ENCODE measurements at regions not wholly inside any gene's neighbourhood (a gene's known extent, or its start where the extent isn't known, plus 50 kb on each side); places are given as distances from the start of the nearest gene placed in this dataset.

GRCh38 chr13:19321222-19321621 lies 139.6 kb upstream of the TUBA3C start:
- H3K27me3 ChIP-seq (ENCODE audit: insufficient read depth, low read length, poor library complexity, severe bottlenecking), result no peaks in the 10 kb centered on the region
- POLR2A ChIA-PET, result no interaction called here
- no peak overlapping the region for H3K27ac ChIP-seq (ENCODE audit: low read depth, low read length)
- H3K4me3 ChIP-seq (ENCODE audit: low read length), result no peak overlapping the region
- H3K4me1 ChIP-seq (ENCODE audit: insufficient read depth, low read length), result no peaks in the 10 kb centered on the region
- Mint-ChIP-seq H3K27ac (no peak overlapping the region), H3K36me3 (no peaks in the 10 kb centered on the region), H3K27me3 (no peaks in the 10 kb centered on the region), H3K9me3 (peaks cover 9 to 18% (median 10%) of the 10 kb centered on the region in 5 donors), H3K4me3 (no peak overlapping the region), H3K4me1 (no peaks in the 10 kb centered on the region)
- no peak for DNase-seq
- no peaks in the 10 kb centered on the region for H3K9me3 ChIP-seq (ENCODE audit: low read length)
- H3K36me3 ChIP-seq (ENCODE audit: insufficient read depth, low read length), result no peaks in the 10 kb centered on the region
- CTCF ChIA-PET, result no interaction called here

- H3K27ac ChIP-seq (ENCODE audit: low read depth, low read length), result no peak overlapping the region
- H3K4me1 Mint-ChIP-seq, result no peaks in the 10 kb centered on the region
- H3K27me3 ChIP-seq (ENCODE audit: insufficient read depth, low read length, poor library complexity, severe bottlenecking), result no peaks in the 10 kb centered on the region
- no peaks in the 10 kb centered on the region for H3K4me1 ChIP-seq (ENCODE audit: insufficient read depth, low read length)
- no peaks in the 10 kb centered on the region for H3K36me3 Mint-ChIP-seq
- no peaks in the 10 kb centered on the region for H3K27me3 Mint-ChIP-seq
- no peaks in the 10 kb centered on the region for H3K9me3 ChIP-seq (ENCODE audit: low read length)
- no peaks in the 10 kb centered on the region for H3K36me3 ChIP-seq (ENCODE audit: insufficient read depth, low read length)
- no peak overlapping the region for H3K4me3 Mint-ChIP-seq
- H3K27ac Mint-ChIP-seq, result no peak overlapping the region
- DNase-seq, result no peak
- CTCF ChIA-PET, result no interaction called here
- POLR2A ChIA-PET, result no interaction called here
- H3K4me3 ChIP-seq (ENCODE audit: low read length), result no peak overlapping the region
- H3K9me3 Mint-ChIP-seq, result peaks cover 2 to 7% (median 5%) of the 10 kb centered on the region in 5 donors
These were observed 123.8 kb upstream of the TUBA3C start for GRCh38 chr13:19305434-19305833.

- ChIA-PET CTCF (no interaction called here), POLR2A (no interaction called here)
- H3K36me3 Mint-ChIP-seq, result no peaks in the 10 kb centered on the region
These were observed 107.6 kb upstream of the TUBA3C start for GRCh38 chr13:19289180-19289579.

GRCh38 chr13:19283836-19284235 lies 102.2 kb upstream of the TUBA3C start:
- CTCF ChIA-PET, result no interaction called here

More at GRCh38 chr13:19289180-19289579, 107.6 kb upstream of the TUBA3C start:
- Histone ChIP-seq H3K27ac (ENCODE audit: low read depth, low read length) (no peak overlapping the region), H3K9me3 (ENCODE audit: low read length) (no peaks in the 10 kb centered on the region), H3K4me1 (ENCODE audit: insufficient read depth, low read length) (no peaks in the 10 kb centered on the region), H3K27me3 (ENCODE audit: insufficient read depth, low read length, poor library complexity, severe bottlenecking) (no peaks in the 10 kb centered on the region), H3K4me3 (ENCODE audit: low read length) (no peak overlapping the region), H3K36me3 (ENCODE audit: insufficient read depth, low read length) (no peaks in the 10 kb centered on the region)
- H3K27me3 Mint-ChIP-seq, result peaks cover 0 to 2% of the 10 kb centered on the region in 2 donors
- H3K4me1 Mint-ChIP-seq, result no peaks in the 10 kb centered on the region
- no peak overlapping the region for H3K27ac Mint-ChIP-seq
- DNase-seq, result no peak
- no peak overlapping the region for H3K4me3 Mint-ChIP-seq
- H3K9me3 Mint-ChIP-seq, result peaks cover 2 to 8% (median 5%) of the 10 kb centered on the region in 5 donors

GRCh38 chr13:19268331-19268730 lies 86.7 kb upstream of the TUBA3C start:
- peaks cover 0 to 9% (median 4%) of the 10 kb centered on the region in 5 donors for H3K9me3 Mint-ChIP-seq
- H3K27ac Mint-ChIP-seq, result no peak overlapping the region
- no peak overlapping the region for H3K4me3 Mint-ChIP-seq
- Histone ChIP-seq H3K4me3 (ENCODE audit: low read length) (no peak overlapping the region), H3K27ac (ENCODE audit: low read depth, low read length) (no peak overlapping the region), H3K4me1 (ENCODE audit: insufficient read depth, low read length) (no peaks in the 10 kb centered on the region), H3K36me3 (ENCODE audit: insufficient read depth, low read length) (no peaks in the 10 kb centered on the region), H3K9me3 (ENCODE audit: low read length) (no peaks in the 10 kb centered on the region), H3K27me3 (ENCODE audit: insufficient read depth, low read length, poor library complexity, severe bottlenecking) (no peaks in the 10 kb centered on the region)
- no peaks in the 10 kb centered on the region for H3K4me1 Mint-ChIP-seq
- DNase-seq, result no peak
- no peaks in the 10 kb centered on the region for H3K36me3 Mint-ChIP-seq
- ChIA-PET POLR2A (no interaction called here), CTCF (no interaction called here)
- peaks cover 3 to 5% of the 10 kb centered on the region in 2 donors for H3K27me3 Mint-ChIP-seq

More at GRCh38 chr13:19283836-19284235, 102.2 kb upstream of the TUBA3C start:
- H3K36me3 Mint-ChIP-seq, result no peaks in the 10 kb centered on the region
- no peak overlapping the region for H3K4me3 Mint-ChIP-seq
- POLR2A ChIA-PET, result no interaction called here
- no peaks in the 10 kb centered on the region for H3K4me1 Mint-ChIP-seq
- no peak overlapping the region for H3K4me3 ChIP-seq (ENCODE audit: low read length)
- no peak overlapping the region for H3K27ac Mint-ChIP-seq
- H3K36me3 ChIP-seq (ENCODE audit: insufficient read depth, low read length), result no peaks in the 10 kb centered on the region
- H3K4me1 ChIP-seq (ENCODE audit: insufficient read depth, low read length), result no peaks in the 10 kb centered on the region
- DNase-seq, result no peak
- no peaks in the 10 kb centered on the region for H3K27me3 ChIP-seq (ENCODE audit: insufficient read depth, low read length, poor library complexity, severe bottlenecking)
- no peak overlapping the region for H3K27ac ChIP-seq (ENCODE audit: low read depth, low read length)
- peaks cover 0 to 15% (median 6%) of the 10 kb centered on the region in 5 donors for H3K9me3 Mint-ChIP-seq
- no peaks in the 10 kb centered on the region for H3K9me3 ChIP-seq (ENCODE audit: low read length)
- no peaks in the 10 kb centered on the region for H3K27me3 Mint-ChIP-seq

GRCh38 chr13:19267746-19268145 lies 86.1 kb upstream of the TUBA3C start:
- Histone ChIP-seq H3K36me3 (ENCODE audit: insufficient read depth, low read length) (no peaks in the 10 kb centered on the region), H3K27ac (ENCODE audit: low read depth, low read length) (no peak overlapping the region), H3K9me3 (ENCODE audit: low read length) (no peaks in the 10 kb centered on the region), H3K4me1 (ENCODE audit: insufficient read depth, low read length) (no peaks in the 10 kb centered on the region), H3K4me3 (ENCODE audit: low read length) (no peak overlapping the region), H3K27me3 (ENCODE audit: insufficient read depth, low read length, poor library complexity, severe bottlenecking) (no peaks in the 10 kb centered on the region)
- peaks cover 3 to 5% of the 10 kb centered on the region in 2 donors for H3K27me3 Mint-ChIP-seq
- DNase-seq, result no peak
- no peak overlapping the region for H3K27ac Mint-ChIP-seq
- no peaks in the 10 kb centered on the region for H3K36me3 Mint-ChIP-seq
- ChIA-PET POLR2A (no interaction called here), CTCF (no interaction called here)
- no peaks in the 10 kb centered on the region for H3K4me1 Mint-ChIP-seq
- H3K4me3 Mint-ChIP-seq, result no peak overlapping the region
- peaks cover 0 to 9% (median 4%) of the 10 kb centered on the region in 5 donors for H3K9me3 Mint-ChIP-seq

- Histone ChIP-seq H3K27me3 (ENCODE audit: insufficient read depth, low read length, poor library complexity, severe bottlenecking) (no peaks in the 10 kb centered on the region), H3K4me1 (ENCODE audit: insufficient read depth, low read length) (no peaks in the 10 kb centered on the region), H3K27ac (ENCODE audit: low read depth, low read length) (no peak overlapping the region), H3K36me3 (ENCODE audit: insufficient read depth, low read length) (no peaks in the 10 kb centered on the region), H3K4me3 (ENCODE audit: low read length) (no peak overlapping the region), H3K9me3 (ENCODE audit: low read length) (no peaks in the 10 kb centered on the region)
- Mint-ChIP-seq H3K27ac (no peak overlapping the region), H3K36me3 (no peaks in the 10 kb centered on the region), H3K9me3 (peaks cover 0 to 5% (median 2%) of the 10 kb centered on the region in 5 donors), H3K4me3 (no peak overlapping the region), H3K4me1 (no peaks in the 10 kb centered on the region), H3K27me3 (peaks cover 3 to 5% of the 10 kb centered on the region in 2 donors)
- no peak for DNase-seq
- ChIA-PET CTCF (interaction anchor here (0.6 kb wide), 1 partner anchor 134 kb away, joined by 3 read pairs; no protein-coding TSS in a partner anchor), POLR2A (no interaction called here)
These were observed 85.4 kb upstream of the TUBA3C start for GRCh38 chr13:19266979-19267378.

GRCh38 chr13:19264711-19265110 lies 83.1 kb upstream of the TUBA3C start:
- Mint-ChIP-seq H3K4me1 (no peaks in the 10 kb centered on the region), H3K27ac (no peak overlapping the region), H3K9me3 (peaks cover 0 to 5% (median 2%) of the 10 kb centered on the region in 5 donors), H3K36me3 (no peaks in the 10 kb centered on the region), H3K4me3 (no peak overlapping the region), H3K27me3 (peaks cover 0 to 5% of the 10 kb centered on the region in 2 donors)
- DNase-seq, result no peak
- no peaks in the 10 kb centered on the region for H3K9me3 ChIP-seq (ENCODE audit: low read length)
- H3K27ac ChIP-seq (ENCODE audit: low read depth, low read length), result no peak overlapping the region
- H3K4me3 ChIP-seq (ENCODE audit: low read length), result no peak overlapping the region
- H3K4me1 ChIP-seq (ENCODE audit: insufficient read depth, low read length), result no peaks in the 10 kb centered on the region
- no peaks in the 10 kb centered on the region for H3K27me3 ChIP-seq (ENCODE audit: insufficient read depth, low read length, poor library complexity, severe bottlenecking)
- ChIA-PET CTCF (no interaction called here), POLR2A (no interaction called here)
- no peaks in the 10 kb centered on the region for H3K36me3 ChIP-seq (ENCODE audit: insufficient read depth, low read length)

- no peak for DNase-seq
- Mint-ChIP-seq H3K9me3 (peaks cover 2 to 17% (median 13%) of the 10 kb centered on the region in 5 donors), H3K27ac (no peak overlapping the region), H3K27me3 (no peaks in the 10 kb centered on the region), H3K4me1 (no peaks in the 10 kb centered on the region), H3K4me3 (no peak overlapping the region), H3K36me3 (no peaks in the 10 kb centered on the region)
- CTCF ChIA-PET, result no interaction called here
- no peak overlapping the region for H3K4me3 ChIP-seq (ENCODE audit: low read length)
- POLR2A ChIA-PET, result no interaction called here
- H3K9me3 ChIP-seq (ENCODE audit: low read length), result no peaks in the 10 kb centered on the region
- H3K27ac ChIP-seq (ENCODE audit: low read depth, low read length), result no peak overlapping the region
- no peaks in the 10 kb centered on the region for H3K36me3 ChIP-seq (ENCODE audit: insufficient read depth, low read length)
- H3K4me1 ChIP-seq (ENCODE audit: insufficient read depth, low read length), result no peaks in the 10 kb centered on the region
- no peaks in the 10 kb centered on the region for H3K27me3 ChIP-seq (ENCODE audit: insufficient read depth, low read length, poor library complexity, severe bottlenecking)
These were observed 70.8 kb upstream of the TUBA3C start for GRCh38 chr13:19252381-19252780.

All from CD8-positive, alpha-beta memory T cell (primary cell).